ENCODE measurements at regions not wholly inside any gene's neighbourhood (a gene's known extent, or its start where the extent isn't known, plus 50 kb on each side); places are given as distances from the start of the nearest gene placed in this dataset.

GRCh38 chr7:45972629-45973312 lies 51.7 kb upstream of the IGFBP3 start:
- Histone ChIP-seq H3K9me3 (ENCODE audit: control insufficient read depth in 1 of 2, insufficient read depth in 1 of 2, low read length in 2 of 2) (peaks cover 0 to 24% of the 10 kb centered on the region in 2 experiments), H3K27me3 (ENCODE audit: control insufficient read depth in 1 of 2, insufficient read depth in 2 of 2, low read length in 2 of 2) (no peaks in the 10 kb centered on the region), H3K4me3 (ENCODE audit: low read length) (no peak overlapping the region), H3K27ac (ENCODE audit: low read depth in 1 of 2, low read length in 2 of 2) (no peak overlapping the region), H3K4me1 (ENCODE audit: insufficient read depth, low read length) (no peaks in the 10 kb centered on the region), H3K36me3 (ENCODE audit: insufficient read depth, low read length) (no peaks in the 10 kb centered on the region)
- Mint-ChIP-seq H3K4me3 (no peak overlapping the region), H3K27me3 (no peaks in the 10 kb centered on the region), H3K4me1 (ENCODE audit: low read depth) (no peaks in the 10 kb centered on the region), H3K36me3 (ENCODE audit: low read depth) (peaks cover 21% of the 10 kb centered on the region), H3K9me3 (no peaks in the 10 kb centered on the region), H3K27ac (no peak overlapping the region)
- DNase-seq (no peak), ATAC-seq (ENCODE audit: poor library complexity) (no peak)
- ChIA-PET CTCF (no interaction called here), POLR2A (no interaction called here)
- no peak for TF ChIP-seq CTCF (IDR thresholded peaks at IDR 0.05)
- intact Hi-C loops (cut with DNase I, micrococcal nuclease): no loop called here

GRCh38 chr7:45971661-45972175 lies 50.6 kb upstream of the IGFBP3 start:
- Histone ChIP-seq H3K4me3 (ENCODE audit: low read length) (no peak overlapping the region), H3K4me1 (ENCODE audit: insufficient read depth, low read length) (no peaks in the 10 kb centered on the region), H3K27me3 (ENCODE audit: control insufficient read depth in 1 of 2, insufficient read depth in 2 of 2, low read length in 2 of 2) (no peaks in the 10 kb centered on the region), H3K9me3 (ENCODE audit: control insufficient read depth in 1 of 2, insufficient read depth in 1 of 2, low read length in 2 of 2) (peaks cover 0 to 24% of the 10 kb centered on the region in 2 experiments), H3K36me3 (ENCODE audit: insufficient read depth, low read length) (no peaks in the 10 kb centered on the region), H3K27ac (ENCODE audit: low read depth in 1 of 2, low read length in 2 of 2) (no peak overlapping the region)
- no peak for TF ChIP-seq CTCF (IDR thresholded peaks at IDR 0.05)
- Mint-ChIP-seq H3K36me3 (ENCODE audit: low read depth) (peaks cover 17% of the 10 kb centered on the region), H3K27ac (no peak overlapping the region), H3K27me3 (no peaks in the 10 kb centered on the region), H3K9me3 (no peaks in the 10 kb centered on the region), H3K4me3 (no peak overlapping the region), H3K4me1 (ENCODE audit: low read depth) (no peaks in the 10 kb centered on the region)
- DNase-seq: no peak
- CTCF ChIA-PET: no interaction called here
- POLR2A ChIA-PET: no interaction called here
- ATAC-seq (ENCODE audit: poor library complexity): no peak
- intact Hi-C loops (cut with DNase I, micrococcal nuclease): no loop called here

GRCh38 chr7:45971171-45971570 lies 50.1 kb upstream of the IGFBP3 start:
- CTCF ChIA-PET: no interaction called here

More at GRCh38 chr7:45971171-45971570, 50.1 kb upstream of the IGFBP3 start:
- ATAC-seq (ENCODE audit: poor library complexity) (no peak), DNase-seq (no peak)
- Mint-ChIP-seq H3K9me3 (no peaks in the 10 kb centered on the region), H3K4me3 (no peak overlapping the region), H3K27ac (no peak overlapping the region), H3K27me3 (no peaks in the 10 kb centered on the region), H3K4me1 (ENCODE audit: low read depth) (no peaks in the 10 kb centered on the region), H3K36me3 (ENCODE audit: low read depth) (peaks cover 17% of the 10 kb centered on the region)
- Histone ChIP-seq H3K27me3 (ENCODE audit: control insufficient read depth in 1 of 2, insufficient read depth in 2 of 2, low read length in 2 of 2) (no peaks in the 10 kb centered on the region), H3K4me1 (ENCODE audit: insufficient read depth, low read length) (no peaks in the 10 kb centered on the region), H3K27ac (ENCODE audit: low read depth in 1 of 2, low read length in 2 of 2) (no peak overlapping the region), H3K36me3 (ENCODE audit: insufficient read depth, low read length) (no peaks in the 10 kb centered on the region), H3K4me3 (ENCODE audit: low read length) (no peak overlapping the region), H3K9me3 (ENCODE audit: control insufficient read depth in 1 of 2, insufficient read depth in 1 of 2, low read length in 2 of 2) (peaks cover 0 to 23% of the 10 kb centered on the region in 2 experiments)
- intact Hi-C loops (cut with DNase I, micrococcal nuclease): no loop called here
- no peak for TF ChIP-seq CTCF (IDR thresholded peaks at IDR 0.05)
- POLR2A ChIA-PET: no interaction called here

Data from CD4-positive, alpha-beta T cell (primary cell).